Duodenal mucosa (tissue), 2 donors: ENCODE measurements at regions not wholly inside any gene's neighbourhood (a gene's known extent, or its start where the extent isn't known, plus 50 kb on each side); places are given as distances from the start of the nearest gene placed in this dataset.
"Not testable (repeated sequence)": the region's sequence is repeated elsewhere in the genome, so short reads cannot be mapped to it uniquely, and the experiment has no call there.

ENCODE experiments used
- H3K27ac ChIP-seq: one replicate; pipeline ENCODE4 v1.7.0; 2013; ENCODE audit warnings: low read depth, low read length
- H3K27me3 ChIP-seq, 2 donors: one replicate each; pipeline ENCODE4 v1.7.0; 2013; ENCODE audit warnings: low read length in 2 of 2, control low read depth in 1 of 2; ENCODE audit not compliant: insufficient read depth in 2 of 2, control insufficient read depth in 1 of 2
- H3K36me3 ChIP-seq, 2 donors: one replicate each; pipeline ENCODE4 v1.7.0; 2013; ENCODE audit warnings: low read length in 2 of 2, control low read depth in 1 of 2; ENCODE audit not compliant: insufficient read depth in 2 of 2, control insufficient read depth in 1 of 2
- H3K4me1 ChIP-seq, 2 donors: one replicate each; pipeline ENCODE4 v1.7.0; 2013; ENCODE audit warnings: low read length in 2 of 2, control low read depth in 1 of 2; ENCODE audit not compliant: insufficient read depth in 2 of 2, control insufficient read depth in 1 of 2
- H3K4me3 ChIP-seq, 2 donors: one replicate each; pipeline ENCODE4 v1.7.0; 2013; ENCODE audit warnings: low read length in 2 of 2, low read depth in 1 of 2
- H3K9ac ChIP-seq, 2 donors: one replicate each; pipeline ENCODE4 v1.7.0; 2013; ENCODE audit warnings: low read length in 2 of 2, low read depth in 1 of 2
- H3K9me3 ChIP-seq, 2 donors: one replicate each; pipeline ENCODE4 v1.7.0; 2013; ENCODE audit warnings: low read length in 2 of 2, control low read depth in 1 of 2; ENCODE audit not compliant: control insufficient read depth in 1 of 2

DNA sequence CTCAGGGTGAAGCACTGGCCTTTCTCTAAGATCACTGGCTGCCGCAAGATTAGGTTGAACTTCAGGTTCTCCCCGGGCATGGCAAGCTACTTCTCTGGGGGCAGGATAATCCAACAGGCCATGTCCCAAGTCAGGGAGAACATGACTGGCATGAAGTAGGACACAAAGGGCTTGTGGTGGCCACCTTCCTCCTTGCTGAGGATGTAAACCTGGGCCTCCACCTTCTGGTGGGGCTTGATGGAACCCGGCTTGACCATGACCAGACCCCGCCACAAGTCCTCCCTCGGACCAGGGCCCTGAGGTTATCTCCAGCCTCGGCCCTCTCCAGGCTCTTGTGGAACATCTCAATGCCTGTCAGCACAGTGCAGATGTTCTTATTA, 211.1 kb upstream of the WSB1 start:
- Histone ChIP-seq H3K9me3 (no peaks in the 10 kb centered on the region), H3K9ac (no peak overlapping the region), H3K4me3 (no peak overlapping the region), H3K27me3 (no peaks in the 10 kb centered on the region), H3K27ac (no peak overlapping the region), H3K4me1 (no peaks in the 10 kb centered on the region), H3K36me3 (no peaks in the 10 kb centered on the region)

DNA sequence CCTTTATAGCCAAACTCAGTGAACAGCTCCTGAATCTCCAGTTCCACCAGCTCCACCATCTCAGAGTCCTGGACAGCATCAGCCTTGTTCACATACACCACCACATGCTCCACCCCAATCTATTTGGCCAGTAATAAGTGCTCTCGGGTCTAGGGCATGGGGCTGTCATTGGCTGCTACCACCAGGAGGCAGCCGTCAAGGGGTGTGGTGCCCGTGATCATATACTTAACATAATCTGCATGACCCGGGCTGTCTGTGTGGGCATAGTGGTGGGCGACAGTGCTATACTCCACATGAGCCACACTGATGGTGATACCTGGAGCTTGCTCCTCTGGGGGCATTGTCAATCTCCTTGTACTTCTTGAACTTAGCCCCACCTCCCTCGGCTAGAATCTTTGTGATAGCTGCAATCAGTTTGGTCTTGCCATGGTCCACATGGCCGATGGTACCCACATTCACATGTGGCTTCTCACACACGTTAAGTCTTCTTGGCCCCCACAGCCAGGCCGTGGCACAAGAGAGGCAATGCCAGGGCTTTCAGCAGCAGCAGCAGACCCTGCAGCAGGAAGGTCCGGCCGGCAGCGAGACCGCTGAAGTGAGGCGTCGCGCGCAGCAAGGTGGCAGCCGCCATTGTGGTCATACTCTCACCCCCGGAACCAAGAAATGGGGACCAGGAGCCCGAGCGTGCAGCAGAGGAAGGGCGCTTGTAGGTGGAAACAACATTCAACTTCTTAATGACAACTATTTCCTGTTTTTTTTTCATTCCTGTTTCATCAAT, 210.3 kb upstream of the WSB1 start:
- Histone ChIP-seq H3K27me3 (no peaks in the 10 kb centered on the region), H3K27ac (no peak overlapping the region), H3K4me3 (no peak overlapping the region), H3K36me3 (no peaks in the 10 kb centered on the region), H3K9me3 (no peaks in the 10 kb centered on the region), H3K9ac (no peak overlapping the region), H3K4me1 (no peaks in the 10 kb centered on the region)

DNA sequence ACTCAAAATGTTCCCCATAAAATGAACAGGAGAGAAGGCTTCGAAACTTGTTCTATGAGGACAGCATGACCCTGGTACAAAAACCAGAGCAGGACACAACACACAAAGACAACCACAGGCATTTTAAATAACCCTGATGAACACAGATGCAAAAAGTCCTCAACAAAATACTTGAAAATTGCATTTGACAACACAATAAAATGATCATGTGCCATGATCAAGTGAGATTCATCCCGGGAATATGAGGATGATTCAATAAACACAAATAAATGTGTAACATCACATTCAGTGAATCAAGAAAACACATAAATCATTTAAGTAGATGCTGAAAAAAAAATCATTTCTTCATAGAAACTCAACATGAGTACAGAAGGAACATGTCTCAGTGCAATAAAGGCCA, 208.4 kb upstream of the WSB1 start:
- Histone ChIP-seq H3K4me3 (no peak overlapping the region), H3K27me3 (no peaks in the 10 kb centered on the region), H3K27ac (no peak overlapping the region), H3K4me1 (no peaks in the 10 kb centered on the region), H3K36me3 (no peaks in the 10 kb centered on the region), H3K9me3 (no peaks in the 10 kb centered on the region), H3K9ac (no peak overlapping the region)

DNA sequence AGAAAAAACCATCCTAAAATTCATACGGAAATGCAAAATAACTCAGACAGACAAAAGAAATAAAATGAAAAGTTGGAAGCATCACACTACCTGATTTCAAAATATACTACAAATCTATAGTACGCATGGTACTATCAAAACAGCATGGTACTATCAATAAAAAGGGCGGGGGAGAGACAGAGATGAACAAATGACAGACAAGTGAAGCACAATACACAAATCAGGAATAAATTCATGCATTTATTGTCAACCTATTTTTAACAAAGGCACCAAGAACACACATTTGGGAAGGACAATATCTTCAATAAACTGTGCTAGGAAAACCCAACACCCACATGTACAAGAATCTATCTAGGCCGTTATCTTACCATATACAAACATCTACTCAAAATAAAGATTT, 207.4 kb upstream of the WSB1 start:
- Histone ChIP-seq H3K27me3 (no peaks in the 10 kb centered on the region), H3K36me3 (no peaks in the 10 kb centered on the region), H3K27ac (no peak overlapping the region), H3K4me3 (no peak overlapping the region), H3K4me1 (no peaks in the 10 kb centered on the region), H3K9me3 (no peaks in the 10 kb centered on the region), H3K9ac (no peak overlapping the region)

DNA sequence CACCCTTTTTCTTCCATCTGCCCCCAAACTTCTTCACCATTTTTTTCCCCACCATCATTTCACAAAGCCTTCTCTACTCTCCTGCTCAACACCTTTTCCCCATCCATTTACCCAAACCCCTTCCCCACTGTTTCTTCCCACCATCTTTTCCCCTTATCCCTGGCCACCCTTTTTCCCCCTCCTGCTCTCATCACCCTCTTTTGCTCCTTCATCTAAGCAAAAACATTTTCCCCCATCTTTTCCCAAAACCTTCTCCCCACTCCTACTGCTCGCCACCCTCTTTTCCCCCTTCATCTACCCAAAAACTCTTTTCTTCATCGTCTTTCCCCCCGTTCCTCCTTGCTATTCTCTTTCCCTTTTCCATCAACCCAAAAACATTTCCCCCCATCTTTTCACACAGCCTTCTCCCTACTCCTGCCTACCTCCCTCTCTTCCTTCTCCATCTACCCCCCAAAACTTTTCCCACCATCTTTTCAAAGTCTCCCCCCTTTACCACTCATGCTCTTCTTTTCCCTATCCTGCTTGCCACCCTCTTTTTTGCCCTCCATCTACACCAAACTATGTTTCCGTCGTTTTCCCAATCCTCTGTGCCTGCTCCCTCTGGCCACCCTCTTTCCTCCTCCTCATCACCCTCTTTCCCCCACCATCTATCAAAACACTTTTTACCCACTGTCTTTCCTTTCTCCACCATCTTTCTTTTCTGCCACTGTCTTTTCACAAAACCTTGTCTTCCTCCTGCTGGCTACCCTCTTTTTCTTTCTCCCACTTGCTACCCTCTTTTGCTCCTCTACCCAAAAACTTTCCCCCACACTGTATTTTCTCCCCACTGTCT, 205.8 kb upstream of the WSB1 start:
- H3K9ac ChIP-seq = no peak overlapping the region
- no peaks in the 10 kb centered on the region for H3K9me3 ChIP-seq
- no peak overlapping the region for H3K4me3 ChIP-seq
- H3K27me3 ChIP-seq = no peaks in the 10 kb centered on the region
- H3K36me3 ChIP-seq = no peaks in the 10 kb centered on the region
- no peak overlapping the region for H3K27ac ChIP-seq
- H3K4me1 ChIP-seq = no peaks in the 10 kb centered on the region

DNA sequence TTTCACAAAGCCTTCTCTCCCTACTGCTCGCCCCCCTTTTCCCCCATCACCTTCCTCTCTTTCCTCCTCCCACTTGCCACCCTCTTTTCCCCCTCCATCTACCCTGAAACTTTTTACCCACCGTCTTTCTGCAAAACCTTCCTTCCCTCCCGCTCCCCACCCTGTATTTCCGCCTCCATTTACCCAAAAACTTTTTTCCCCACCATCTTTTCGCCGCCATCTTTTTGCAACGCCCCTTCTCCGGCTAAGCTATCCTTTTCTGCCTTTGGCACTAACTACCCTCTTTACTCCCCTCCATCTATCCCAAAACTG, 205.2 kb upstream of the WSB1 start:
- Histone ChIP-seq H3K9ac (no peak overlapping the region), H3K27me3 (no peaks in the 10 kb centered on the region), H3K36me3 (no peaks in the 10 kb centered on the region), H3K9me3 (no peaks in the 10 kb centered on the region), H3K4me3 (no peak overlapping the region), H3K27ac (no peak overlapping the region), H3K4me1 (no peaks in the 10 kb centered on the region)

DNA sequence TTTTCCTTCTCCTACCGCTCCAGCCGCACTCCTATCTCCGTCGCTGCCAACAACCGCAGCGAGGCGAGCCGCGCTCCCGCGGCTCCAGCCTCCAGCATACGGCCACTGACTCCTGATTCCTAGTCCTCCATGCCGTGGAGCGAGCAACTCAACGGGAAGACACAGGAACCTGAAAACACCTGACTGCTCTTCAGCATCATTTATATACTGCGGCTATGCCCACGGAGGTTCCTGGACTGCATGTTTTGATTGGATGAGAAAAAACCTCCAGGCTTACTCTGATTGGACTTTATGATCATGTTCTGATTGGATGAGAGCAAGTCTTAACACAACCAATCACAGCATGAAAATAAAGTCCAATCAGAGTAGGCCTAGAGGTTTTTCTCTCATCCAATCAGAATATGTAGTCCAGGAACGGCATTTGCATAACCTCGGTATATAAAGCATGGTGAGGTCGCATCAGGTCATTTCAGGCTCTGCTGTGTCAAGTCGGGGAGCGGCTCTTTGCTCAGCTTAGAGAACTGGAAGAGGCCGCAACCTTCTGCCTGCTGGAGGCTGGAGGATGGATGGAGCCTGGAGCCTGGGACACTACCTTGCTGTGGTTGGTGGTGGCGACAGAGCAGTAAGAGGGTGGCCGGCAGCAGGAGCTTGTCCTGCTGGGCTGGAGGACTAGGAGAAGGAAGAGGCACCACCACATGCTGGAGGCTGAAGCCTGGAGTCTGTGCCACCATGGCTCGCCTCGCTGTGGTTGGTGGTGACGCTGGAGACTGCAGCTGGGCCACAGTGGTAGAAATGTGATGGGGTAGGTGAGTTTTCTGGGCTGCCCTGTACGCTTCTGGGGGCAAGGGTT, 204.6 kb upstream of the WSB1 start:
- H3K4me1 ChIP-seq, H3K27me3 ChIP-seq, H3K9ac ChIP-seq, H3K4me3 ChIP-seq, H3K27ac ChIP-seq, H3K36me3 ChIP-seq, H3K9me3 ChIP-seq: not testable (repeated sequence)

DNA sequence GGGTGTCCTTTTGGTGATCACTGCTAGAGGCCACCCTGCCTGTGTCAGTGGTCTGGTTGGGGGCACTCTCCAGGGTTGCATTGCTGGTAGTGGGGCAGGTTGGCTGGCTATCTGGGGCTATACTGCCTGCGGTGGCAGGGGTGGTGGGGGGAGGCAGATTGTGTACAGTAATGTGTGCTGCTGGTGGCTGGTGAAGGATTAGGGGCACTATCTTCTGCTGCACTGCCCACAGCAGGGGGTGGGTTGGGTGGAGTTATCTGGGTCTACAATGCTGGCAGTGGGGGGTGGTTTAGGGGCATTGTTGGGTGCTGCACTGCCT, 204.0 kb upstream of the WSB1 start:
- no peaks in the 10 kb centered on the region for H3K36me3 ChIP-seq
- H3K4me1 ChIP-seq = no peaks in the 10 kb centered on the region
- no peaks in the 10 kb centered on the region for H3K9me3 ChIP-seq
- H3K9ac ChIP-seq = no peak overlapping the region
- H3K4me3 ChIP-seq = no peak overlapping the region
- H3K27ac ChIP-seq = no peak overlapping the region
- no peaks in the 10 kb centered on the region for H3K27me3 ChIP-seq

DNA sequence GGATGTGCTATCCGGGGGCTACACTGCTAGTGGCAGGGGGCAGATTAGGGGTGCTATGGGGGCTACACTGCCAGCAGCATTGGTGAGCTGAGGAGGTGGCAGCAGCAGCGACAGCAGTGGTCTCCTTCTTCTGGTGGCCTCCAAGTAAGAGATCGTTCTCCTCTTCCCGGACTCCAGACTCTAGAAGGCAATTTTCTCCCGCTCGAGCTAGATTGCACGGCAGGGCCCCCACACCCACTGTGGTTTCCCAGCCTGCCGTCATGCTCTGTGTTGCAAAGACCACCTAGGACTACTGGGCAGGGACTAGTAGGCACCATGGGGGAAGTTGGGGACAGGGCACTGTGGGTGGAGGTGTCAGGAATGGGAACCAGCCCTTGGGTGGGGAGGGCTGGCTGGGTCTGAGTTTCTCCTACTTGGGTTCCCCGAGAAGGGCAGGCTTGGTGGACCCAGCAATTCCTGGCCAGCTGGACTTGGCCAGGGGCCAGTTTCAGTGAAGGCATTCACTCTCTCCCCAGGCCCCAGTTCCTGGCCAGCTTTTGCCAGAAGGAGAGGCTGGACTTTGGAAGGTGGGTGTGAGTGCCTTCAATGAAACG, 203.4 kb upstream of the WSB1 start:
- not testable (repeated sequence) for H3K4me3 ChIP-seq, H3K9ac ChIP-seq, H3K9me3 ChIP-seq, H3K27ac ChIP-seq, H3K4me1 ChIP-seq, H3K27me3 ChIP-seq, H3K36me3 ChIP-seq

DNA sequence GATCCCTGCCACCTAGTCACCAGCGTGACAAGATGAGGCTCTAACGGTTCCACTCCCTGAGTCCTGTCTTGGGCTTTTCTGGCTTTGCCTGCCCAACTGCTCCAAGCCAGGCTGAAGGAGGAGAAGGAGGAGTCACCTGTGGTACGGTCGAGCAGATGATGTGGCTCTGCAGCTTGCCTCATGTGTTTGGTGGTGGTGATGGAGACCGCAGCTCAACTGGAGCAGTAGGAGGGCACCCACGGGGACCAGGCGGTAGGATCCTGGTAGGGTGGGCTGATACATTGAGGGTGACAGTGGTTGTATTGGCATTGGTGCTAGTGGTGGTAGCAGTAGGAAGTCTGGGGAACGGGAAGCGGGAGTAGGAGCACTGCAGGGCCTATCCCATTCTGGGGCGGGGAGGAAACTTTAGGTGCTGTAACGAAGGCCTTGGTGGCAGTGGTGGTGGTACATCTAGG, 202.8 kb upstream of the WSB1 start:
- no peak overlapping the region for H3K27ac ChIP-seq
- no peak overlapping the region for H3K9ac ChIP-seq
- H3K4me3 ChIP-seq = no peak overlapping the region

More for the DNA sequence above, 202.8 kb upstream of the WSB1 start:
- Histone ChIP-seq H3K36me3 (no peaks in the 10 kb centered on the region), H3K4me1 (no peaks in the 10 kb centered on the region), H3K9me3 (no peaks in the 10 kb centered on the region), H3K27me3 (no peaks in the 10 kb centered on the region)
